Activated CD8-positive, alpha-beta T cell treated with anti-CD3 and anti-CD28 coated beads for 36 hours (primary cell): ENCODE measurements at regions not wholly inside any gene's neighbourhood (a gene's known extent, or its start where the extent isn't known, plus 50 kb on each side); places are given as distances from the start of the nearest gene placed in this dataset.

Source experiments
- ATAC-seq: fragments of 200-7000 bp; cut with Tn5 transposase; one replicate; pipeline ENCODE4 v1.10.0; 2021; ENCODE audit warnings: mild to moderate bottlenecking, moderate library complexity
- CTCF ChIA-PET: fragments of 350-600 bp; sonication (Branson Sonifier 250); formaldehyde crosslinking; loops from one replicate; lab custom pipeline; 2021; ENCODE audit warnings: antibody characterized with exemption; lab: Charles Lee
- POLR2A ChIA-PET: fragments of 350-600 bp; sonication (Branson Sonifier 250); formaldehyde crosslinking; loops from one replicate; lab custom pipeline; 2021; ENCODE audit warnings: antibody characterized with exemption; lab: Charles Lee
- DNase-seq: peaks from one replicate; pipeline ENCODE4 v3.0.0-alpha.2; 2020
- H3K27ac Mint-ChIP-seq: one replicate; pipeline ENCODE4 v1.8.0; 2021; ENCODE audit warnings: mild to moderate bottlenecking, mixed read lengths
- H3K27me3 Mint-ChIP-seq: one replicate; pipeline ENCODE4 v1.8.0; 2021; ENCODE audit warnings: mixed read lengths
- H3K36me3 Mint-ChIP-seq: one replicate; pipeline ENCODE4 v1.8.0; 2021; ENCODE audit warnings: low read depth, mixed read lengths
- H3K4me1 Mint-ChIP-seq: one replicate; pipeline ENCODE4 v1.8.0; 2021; ENCODE audit warnings: low read depth, mixed read lengths
- H3K4me3 Mint-ChIP-seq: one replicate; pipeline ENCODE4 v1.8.0; 2021; ENCODE audit warnings: mild to moderate bottlenecking, moderate library complexity, mixed read lengths
- H3K9me3 Mint-ChIP-seq: one replicate; pipeline ENCODE4 v1.8.0; 2021; ENCODE audit warnings: mixed read lengths
- intact Hi-C: fragments of 100-400 bp; cut with micrococcal nuclease; formaldehyde crosslinking; loops from one replicate; pipeline ENCODE4 v1.10.0; 2022
- TF ChIP-seq, protein P1 (sequence below): fragments of 200-600 bp; IDR thresholded peaks from one replicate; pipeline ENCODE4 v1.8.0; 2022; ENCODE audit warnings: antibody characterized with exemption, mild to moderate bottlenecking

DNA sequence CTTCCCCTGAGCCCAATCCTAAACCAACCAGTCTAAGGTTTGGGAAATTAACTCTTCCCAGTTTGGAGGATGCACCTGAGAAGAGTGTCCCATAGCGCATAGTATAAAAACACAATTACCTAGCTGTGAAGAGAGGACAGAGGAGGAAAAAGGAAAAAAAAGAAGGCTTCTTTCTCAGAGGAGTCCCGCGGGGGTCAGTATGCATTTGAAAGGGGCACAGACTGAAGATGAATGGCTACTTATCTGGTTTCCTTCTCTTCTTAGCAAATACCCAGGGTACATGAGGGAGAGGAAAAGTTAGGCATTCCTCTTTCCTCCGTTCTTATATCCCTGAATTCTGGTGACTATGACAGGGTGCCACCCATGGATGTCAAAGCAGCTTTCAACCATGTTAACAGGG lies 96.9 kb downstream of the TMEM47 start:
- TF ChIP-seq, protein P1, sequence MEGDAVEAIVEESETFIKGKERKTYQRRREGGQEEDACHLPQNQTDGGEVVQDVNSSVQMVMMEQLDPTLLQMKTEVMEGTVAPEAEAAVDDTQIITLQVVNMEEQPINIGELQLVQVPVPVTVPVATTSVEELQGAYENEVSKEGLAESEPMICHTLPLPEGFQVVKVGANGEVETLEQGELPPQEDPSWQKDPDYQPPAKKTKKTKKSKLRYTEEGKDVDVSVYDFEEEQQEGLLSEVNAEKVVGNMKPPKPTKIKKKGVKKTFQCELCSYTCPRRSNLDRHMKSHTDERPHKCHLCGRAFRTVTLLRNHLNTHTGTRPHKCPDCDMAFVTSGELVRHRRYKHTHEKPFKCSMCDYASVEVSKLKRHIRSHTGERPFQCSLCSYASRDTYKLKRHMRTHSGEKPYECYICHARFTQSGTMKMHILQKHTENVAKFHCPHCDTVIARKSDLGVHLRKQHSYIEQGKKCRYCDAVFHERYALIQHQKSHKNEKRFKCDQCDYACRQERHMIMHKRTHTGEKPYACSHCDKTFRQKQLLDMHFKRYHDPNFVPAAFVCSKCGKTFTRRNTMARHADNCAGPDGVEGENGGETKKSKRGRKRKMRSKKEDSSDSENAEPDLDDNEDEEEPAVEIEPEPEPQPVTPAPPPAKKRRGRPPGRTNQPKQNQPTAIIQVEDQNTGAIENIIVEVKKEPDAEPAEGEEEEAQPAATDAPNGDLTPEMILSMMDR: no peak
- no peak overlapping the region for H3K27ac Mint-ChIP-seq
- ATAC-seq: no peak
- no peaks in the 10 kb centered on the region for H3K27me3 Mint-ChIP-seq
- H3K4me3 Mint-ChIP-seq: no peak overlapping the region
- CTCF ChIA-PET: no interaction called here
- POLR2A ChIA-PET: no interaction called here
- intact Hi-C loops: no loop called here
- no peaks in the 10 kb centered on the region for H3K36me3 Mint-ChIP-seq
- no peaks in the 10 kb centered on the region for H3K4me1 Mint-ChIP-seq
- DNase-seq: no peak
- no peaks in the 10 kb centered on the region for H3K9me3 Mint-ChIP-seq

DNA sequence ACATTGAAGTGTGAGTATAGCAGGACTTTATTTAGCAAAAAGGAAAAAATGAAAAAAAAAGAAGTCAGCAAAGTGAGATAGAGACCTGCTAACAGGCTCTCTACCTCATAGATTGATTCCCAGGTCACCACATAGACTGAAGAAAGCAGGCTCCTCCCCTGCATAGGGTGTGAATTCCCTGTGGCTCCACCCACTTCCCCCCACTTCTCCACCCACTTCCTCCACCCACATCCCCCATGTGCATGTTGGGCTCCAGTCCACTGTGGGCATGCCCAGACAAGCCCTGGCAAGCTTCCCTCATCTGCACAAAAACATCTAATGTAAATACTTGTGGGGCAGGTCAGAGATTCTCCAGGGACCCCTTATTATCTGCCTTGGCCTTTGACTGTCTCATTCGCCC lies 97.8 kb downstream of the TMEM47 start:
- ATAC-seq (no peak), DNase-seq (peak; percentile 1)
- intact Hi-C loops: no loop called here
- H3K36me3 Mint-ChIP-seq: no peaks in the 10 kb centered on the region
- no peaks in the 10 kb centered on the region for H3K9me3 Mint-ChIP-seq
- H3K27me3 Mint-ChIP-seq: no peaks in the 10 kb centered on the region
- ChIA-PET POLR2A (no interaction called here), CTCF (no interaction called here)
- H3K4me3 Mint-ChIP-seq: no peak overlapping the region
- TF ChIP-seq, protein P1: no peak
- H3K27ac Mint-ChIP-seq: no peak overlapping the region
- H3K4me1 Mint-ChIP-seq: no peaks in the 10 kb centered on the region

DNA sequence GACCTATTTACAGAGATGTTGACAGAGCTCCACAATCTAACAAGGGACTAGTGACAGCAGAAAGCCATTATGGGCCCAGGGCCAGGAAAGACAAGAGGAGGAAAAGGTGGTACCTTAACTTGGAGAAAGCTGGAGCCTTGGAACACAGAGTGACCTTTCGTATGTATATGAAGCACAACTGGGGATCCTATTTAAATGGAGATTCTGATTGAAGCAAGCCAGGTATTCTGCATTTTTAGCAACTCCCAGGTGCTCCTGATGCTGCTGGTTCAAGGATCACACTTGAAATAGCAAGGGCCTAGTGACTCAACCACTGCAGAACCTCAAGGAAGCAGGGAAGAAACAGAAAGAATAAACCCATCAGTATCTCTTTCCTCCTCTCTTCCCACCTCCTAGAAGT lies 99.4 kb downstream of the TMEM47 start:
- CTCF ChIA-PET: no interaction called here
- POLR2A ChIA-PET: no interaction called here
- no peak overlapping the region for H3K4me3 Mint-ChIP-seq

DNA sequence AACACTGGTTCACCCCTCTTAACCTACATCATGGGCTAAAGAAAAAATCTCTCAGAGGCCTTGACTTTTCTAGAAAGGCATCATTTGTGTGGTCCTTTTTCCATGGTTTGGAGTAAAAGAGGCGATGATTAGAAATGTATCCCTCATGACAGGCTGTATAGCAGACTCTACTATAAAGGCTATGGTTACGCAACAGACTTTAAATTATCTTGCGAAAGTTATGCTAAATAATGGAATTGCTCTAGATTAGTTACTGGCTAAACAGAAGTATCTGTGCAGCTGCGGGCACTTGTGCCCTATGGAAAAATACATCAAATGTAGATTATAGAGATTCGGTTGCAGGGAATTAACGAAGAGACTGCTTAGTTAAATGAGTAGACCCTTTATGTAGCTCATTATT lies 101.6 kb downstream of the TMEM47 start:
- ATAC-seq: no peak
- intact Hi-C loops: no loop called here
- CTCF ChIA-PET: no interaction called here

More for the DNA sequence above, 99.4 kb downstream of the TMEM47 start:
- intact Hi-C loops: no loop called here
- no peaks in the 10 kb centered on the region for H3K27me3 Mint-ChIP-seq
- H3K36me3 Mint-ChIP-seq: no peaks in the 10 kb centered on the region
- H3K27ac Mint-ChIP-seq: no peak overlapping the region
- no peaks in the 10 kb centered on the region for H3K9me3 Mint-ChIP-seq
- ATAC-seq (no peak), DNase-seq (no peak)
- H3K4me1 Mint-ChIP-seq: no peaks in the 10 kb centered on the region
- TF ChIP-seq, protein P1: no peak

DNA sequence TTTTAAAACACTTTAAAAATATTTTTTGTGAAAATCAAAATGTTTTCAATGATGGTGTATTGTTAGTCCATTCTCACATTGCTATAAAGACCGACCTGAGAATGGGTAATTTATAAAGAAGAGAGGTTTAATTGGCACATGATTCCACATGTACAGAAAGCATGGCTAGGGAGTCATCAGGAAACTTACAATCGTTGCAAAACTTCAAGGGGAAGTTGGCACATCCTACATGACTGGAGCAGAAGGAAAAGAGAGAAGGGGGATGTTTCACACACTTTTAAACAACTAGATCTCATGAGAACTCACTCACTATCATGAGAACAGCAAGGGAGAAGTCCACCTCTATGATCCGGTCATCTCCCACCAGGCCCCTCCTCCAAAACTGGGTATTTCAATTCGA lies 110.7 kb downstream of the TMEM47 start:
- Mint-ChIP-seq H3K4me1 (no peaks in the 10 kb centered on the region), H3K9me3 (no peaks in the 10 kb centered on the region), H3K27me3 (no peaks in the 10 kb centered on the region), H3K4me3 (no peak overlapping the region), H3K27ac (no peak overlapping the region), H3K36me3 (no peaks in the 10 kb centered on the region)
- CTCF ChIA-PET: no interaction called here
- intact Hi-C loops: no loop called here
- DNase-seq: no peak
- no peak for ATAC-seq
- TF ChIP-seq, protein P1: no peak
- POLR2A ChIA-PET: no interaction called here

More for the DNA sequence above, 101.6 kb downstream of the TMEM47 start:
- Mint-ChIP-seq H3K36me3 (no peaks in the 10 kb centered on the region), H3K4me1 (no peaks in the 10 kb centered on the region), H3K9me3 (no peaks in the 10 kb centered on the region), H3K4me3 (no peak overlapping the region), H3K27me3 (no peaks in the 10 kb centered on the region), H3K27ac (no peak overlapping the region)
- TF ChIP-seq, protein P1: no peak
- DNase-seq: no peak
- POLR2A ChIA-PET: no interaction called here
